ENCODE measurements at regions not wholly inside any gene's neighbourhood (a gene's known extent, or its start where the extent isn't known, plus 50 kb on each side); places are given as distances from the start of the nearest gene placed in this dataset.

DNA sequence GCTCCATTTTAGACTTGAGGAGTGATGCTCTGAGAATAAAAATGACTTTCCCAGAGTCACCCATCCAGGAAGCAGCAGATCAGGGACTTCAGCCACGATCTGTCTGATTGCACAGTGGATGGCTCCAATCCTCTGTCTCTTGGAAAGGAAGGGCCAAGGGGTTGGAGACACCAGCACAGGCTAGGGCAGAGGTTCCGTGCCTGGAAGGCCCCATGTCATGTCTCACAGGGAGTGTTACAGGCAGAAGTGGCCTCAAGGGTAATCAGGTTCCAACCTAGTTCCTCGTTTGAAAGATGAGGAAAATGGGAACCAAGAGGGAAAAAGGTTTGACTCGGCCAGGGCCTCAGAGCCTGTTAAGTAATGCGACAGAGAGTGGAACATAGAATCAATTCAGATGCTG, 160.0 kb downstream of the EFNB1 start:
- TF ChIP-seq, protein P1, sequence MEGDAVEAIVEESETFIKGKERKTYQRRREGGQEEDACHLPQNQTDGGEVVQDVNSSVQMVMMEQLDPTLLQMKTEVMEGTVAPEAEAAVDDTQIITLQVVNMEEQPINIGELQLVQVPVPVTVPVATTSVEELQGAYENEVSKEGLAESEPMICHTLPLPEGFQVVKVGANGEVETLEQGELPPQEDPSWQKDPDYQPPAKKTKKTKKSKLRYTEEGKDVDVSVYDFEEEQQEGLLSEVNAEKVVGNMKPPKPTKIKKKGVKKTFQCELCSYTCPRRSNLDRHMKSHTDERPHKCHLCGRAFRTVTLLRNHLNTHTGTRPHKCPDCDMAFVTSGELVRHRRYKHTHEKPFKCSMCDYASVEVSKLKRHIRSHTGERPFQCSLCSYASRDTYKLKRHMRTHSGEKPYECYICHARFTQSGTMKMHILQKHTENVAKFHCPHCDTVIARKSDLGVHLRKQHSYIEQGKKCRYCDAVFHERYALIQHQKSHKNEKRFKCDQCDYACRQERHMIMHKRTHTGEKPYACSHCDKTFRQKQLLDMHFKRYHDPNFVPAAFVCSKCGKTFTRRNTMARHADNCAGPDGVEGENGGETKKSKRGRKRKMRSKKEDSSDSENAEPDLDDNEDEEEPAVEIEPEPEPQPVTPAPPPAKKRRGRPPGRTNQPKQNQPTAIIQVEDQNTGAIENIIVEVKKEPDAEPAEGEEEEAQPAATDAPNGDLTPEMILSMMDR (IDR thresholded peaks at IDR 0.05): no peak
- H3K4me3 Mint-ChIP-seq: no peak overlapping the region
- intact Hi-C loops (cut with micrococcal nuclease): no loop called here
- no peak overlapping the region for H3K27ac Mint-ChIP-seq
- no peaks in the 10 kb centered on the region for H3K27me3 Mint-ChIP-seq
- no peaks in the 10 kb centered on the region for H3K9me3 Mint-ChIP-seq
- CTCF ChIA-PET: no interaction called here
- no peak for ATAC-seq
- no peaks in the 10 kb centered on the region for H3K4me1 Mint-ChIP-seq (ENCODE audit: low read depth)
- POLR2A ChIA-PET: no interaction called here
- H3K36me3 Mint-ChIP-seq (ENCODE audit: low read depth): no peaks in the 10 kb centered on the region
- DNase-seq: no peak

DNA sequence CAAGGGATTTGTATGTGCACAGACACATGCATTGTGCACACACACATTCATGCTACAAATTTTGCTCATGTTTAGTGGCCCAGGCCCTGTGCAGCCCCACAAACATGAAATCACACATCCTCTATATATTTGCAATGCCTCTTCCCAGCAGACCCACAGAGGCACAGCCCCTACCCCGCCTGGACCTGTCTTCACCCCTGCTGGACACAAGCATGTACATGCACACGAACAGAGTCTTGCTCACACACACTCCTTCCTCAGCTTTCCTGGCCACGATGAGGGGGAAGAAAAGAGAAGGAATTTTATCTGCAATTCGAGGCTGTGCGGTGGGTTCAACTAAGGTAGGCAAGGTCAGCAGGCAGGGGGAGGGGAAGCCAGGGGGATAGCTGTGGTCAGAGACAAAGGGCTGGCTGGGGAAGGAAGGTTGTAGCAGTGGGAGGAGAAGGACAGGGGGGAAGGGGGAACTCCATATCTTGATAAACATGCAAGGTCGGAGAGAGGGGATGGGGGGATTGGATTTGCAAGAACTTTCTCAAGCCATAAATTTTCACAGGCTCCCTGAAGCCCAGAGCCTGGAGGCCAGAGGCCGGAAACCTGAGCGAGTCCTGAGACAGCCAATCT, 156.4 kb downstream of the EFNB1 start:
- no peaks in the 10 kb centered on the region for H3K4me1 Mint-ChIP-seq (ENCODE audit: low read depth)
- H3K27ac Mint-ChIP-seq: no peak overlapping the region
- no peaks in the 10 kb centered on the region for H3K27me3 Mint-ChIP-seq
- no peak for ATAC-seq
- no peaks in the 10 kb centered on the region for H3K36me3 Mint-ChIP-seq (ENCODE audit: low read depth)
- H3K9me3 Mint-ChIP-seq: no peaks in the 10 kb centered on the region
- TF ChIP-seq, protein P1 (IDR thresholded peaks at IDR 0.05): no peak
- ChIA-PET CTCF (no interaction called here), POLR2A (no interaction called here)
- intact Hi-C loops (cut with micrococcal nuclease): no loop called here
- no peak overlapping the region for H3K4me3 Mint-ChIP-seq
- no peak for DNase-seq

DNA sequence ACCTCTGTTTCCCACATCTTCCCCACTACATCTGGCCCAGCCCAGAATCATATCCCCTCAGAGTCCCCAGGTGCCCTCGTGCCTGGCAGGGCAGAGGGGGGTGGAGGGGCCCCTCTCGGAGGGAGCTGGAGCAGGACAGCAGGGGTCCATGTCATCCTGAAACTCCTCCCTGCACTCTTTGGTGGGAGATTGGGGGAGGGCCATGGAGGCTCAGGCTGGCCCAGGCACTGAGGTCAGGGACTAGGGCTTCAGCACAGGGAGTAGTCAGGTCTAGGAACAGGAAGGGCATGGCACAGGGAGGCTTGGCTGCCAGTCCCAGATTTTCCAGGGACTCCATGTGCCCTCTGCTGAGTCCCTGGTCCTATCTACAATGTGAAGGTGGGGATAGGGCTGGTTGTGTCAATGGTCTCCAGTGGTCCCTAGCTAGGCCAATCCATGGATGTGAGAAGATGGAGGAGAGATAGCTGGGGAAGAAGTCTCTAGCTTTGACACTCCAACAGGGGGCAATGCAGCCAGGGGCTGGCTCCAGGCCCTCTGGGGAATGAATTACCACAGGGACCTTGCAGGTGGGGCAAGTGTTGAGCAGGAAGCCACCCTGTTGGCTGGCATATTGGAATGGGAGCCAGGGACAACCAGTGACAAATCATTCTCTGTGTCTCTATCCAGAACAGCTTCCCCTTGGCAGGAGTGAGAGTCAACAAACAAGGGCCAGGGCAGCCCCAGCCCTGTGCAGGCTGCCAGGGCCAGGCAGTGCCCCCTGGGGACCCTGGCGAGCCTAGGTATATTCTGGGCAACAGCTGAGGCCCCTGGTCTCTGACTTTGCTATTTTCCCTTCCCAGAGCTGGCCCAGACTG, 154.4 kb downstream of the EFNB1 start:
- no peaks in the 10 kb centered on the region for H3K36me3 Mint-ChIP-seq (ENCODE audit: low read depth)
- intact Hi-C loops (cut with micrococcal nuclease): no loop called here
- no peaks in the 10 kb centered on the region for H3K9me3 Mint-ChIP-seq
- POLR2A ChIA-PET: no interaction called here
- ATAC-seq: no peak
- no peak overlapping the region for H3K27ac Mint-ChIP-seq
- CTCF ChIA-PET: no interaction called here
- H3K27me3 Mint-ChIP-seq: no peaks in the 10 kb centered on the region
- TF ChIP-seq, protein P1 (IDR thresholded peaks at IDR 0.05): no peak
- no peak for DNase-seq
- no peak overlapping the region for H3K4me3 Mint-ChIP-seq
- H3K4me1 Mint-ChIP-seq (ENCODE audit: low read depth): no peaks in the 10 kb centered on the region

DNA sequence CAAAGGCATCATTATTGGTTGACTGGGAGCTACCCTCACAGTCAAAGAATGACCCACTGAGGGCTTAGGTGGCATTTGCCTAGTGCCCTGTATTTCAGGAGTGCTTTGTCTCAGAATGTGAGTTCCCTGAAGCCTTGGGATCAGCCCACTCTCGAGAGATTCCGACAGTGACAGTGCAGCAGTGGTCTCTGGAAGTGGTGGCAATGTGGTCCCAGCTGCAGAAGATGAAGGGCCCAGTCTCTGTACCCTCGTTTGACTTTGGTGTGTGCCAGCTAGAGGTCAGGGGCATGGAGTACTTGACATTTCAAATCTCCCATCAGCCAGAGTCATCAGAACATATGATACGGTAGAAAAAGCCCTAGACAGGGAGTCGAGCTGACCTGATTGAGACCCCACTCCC, 153.7 kb downstream of the EFNB1 start:
- Mint-ChIP-seq H3K27me3 (no peaks in the 10 kb centered on the region), H3K9me3 (no peaks in the 10 kb centered on the region), H3K4me1 (ENCODE audit: low read depth) (no peaks in the 10 kb centered on the region), H3K27ac (no peak overlapping the region), H3K4me3 (no peak overlapping the region), H3K36me3 (ENCODE audit: low read depth) (no peaks in the 10 kb centered on the region)
- CTCF ChIA-PET: no interaction called here
- TF ChIP-seq, protein P1 (IDR thresholded peaks at IDR 0.05): no peak
- DNase-seq: no peak
- ATAC-seq: no peak
- POLR2A ChIA-PET: no interaction called here
- intact Hi-C loops (cut with micrococcal nuclease): no loop called here

DNA sequence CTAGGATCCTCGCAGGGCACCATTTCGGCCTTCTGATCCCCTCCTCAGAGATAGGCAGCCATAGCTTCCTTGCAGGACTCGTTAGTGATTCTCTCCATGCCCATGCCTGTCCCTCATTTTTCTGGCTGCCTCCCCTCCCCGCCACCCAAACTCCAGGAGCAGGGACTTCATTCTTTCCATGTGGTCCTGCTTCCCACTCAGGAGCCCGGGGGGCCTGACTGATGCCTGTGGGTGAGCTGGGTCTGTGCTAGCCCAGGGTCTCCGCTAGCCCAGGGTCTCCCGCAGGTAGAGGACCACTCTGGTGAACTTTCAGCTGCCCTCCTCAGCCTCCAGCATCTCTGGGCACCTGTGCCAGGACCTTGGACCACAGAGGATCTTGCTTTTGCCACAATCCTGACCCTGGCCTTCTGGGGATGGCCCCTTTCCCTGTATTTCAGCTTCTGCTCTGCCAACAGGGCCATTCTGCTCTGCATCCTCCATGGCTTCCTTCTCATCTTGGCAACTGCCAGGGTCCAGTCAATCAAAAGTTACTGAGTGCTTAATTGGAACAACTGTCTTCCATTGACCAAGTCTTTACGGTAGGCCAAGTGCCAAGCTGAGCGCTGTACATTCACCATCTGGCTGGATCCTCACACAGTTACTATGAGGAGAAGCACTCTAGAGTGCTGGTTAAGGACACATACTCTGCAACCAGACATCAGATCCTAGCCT, 152.2 kb downstream of the EFNB1 start:
- POLR2A ChIA-PET: no interaction called here
- intact Hi-C loops (cut with micrococcal nuclease): no loop called here

More for the DNA sequence above, 152.2 kb downstream of the EFNB1 start:
- TF ChIP-seq, protein P1 (IDR thresholded peaks at IDR 0.05): no peak
- H3K27ac Mint-ChIP-seq: no peak overlapping the region
- H3K27me3 Mint-ChIP-seq: no peaks in the 10 kb centered on the region
- no peaks in the 10 kb centered on the region for H3K4me1 Mint-ChIP-seq (ENCODE audit: low read depth)
- CTCF ChIA-PET: no interaction called here
- no peak overlapping the region for H3K4me3 Mint-ChIP-seq
- H3K36me3 Mint-ChIP-seq (ENCODE audit: low read depth): no peaks in the 10 kb centered on the region
- DNase-seq (no peak), ATAC-seq (no peak)
- peaks cover 4% of the 10 kb centered on the region for H3K9me3 Mint-ChIP-seq

Data from activated CD8-positive, alpha-beta T cell treated with anti-CD3 and anti-CD28 coated beads for 36 hours (primary cell).